PC-3 (cell line): ENCODE measurements at regions not wholly inside any gene's neighbourhood (a gene's known extent, or its start where the extent isn't known, plus 50 kb on each side); places are given as distances from the start of the nearest gene placed in this dataset.
"Not testable (repeated sequence)": the region's sequence is repeated elsewhere in the genome, so short reads cannot be mapped to it uniquely, and the experiment has no call there.

ENCODE experiments used
- EZH2phosphoT487 ChIP-seq: fragments of 300-600 bp; sonication (generic); IDR thresholded peaks from 2 replicates; pipeline ENCODE4 v1.6.1; 2018; ENCODE audit warnings: mild to moderate bottlenecking, antibody characterized with exemption, low read length, borderline replicate concordance
- TF ChIP-seq, protein P1 (sequence below): fragments of 300-600 bp; sonication (generic); conservative IDR thresholded peaks from 2 replicates; pipeline ENCODE4 v1.5.1; 2017; ENCODE audit warnings: antibody characterized with exemption, low read depth, mild to moderate bottlenecking, low read length

DNA sequence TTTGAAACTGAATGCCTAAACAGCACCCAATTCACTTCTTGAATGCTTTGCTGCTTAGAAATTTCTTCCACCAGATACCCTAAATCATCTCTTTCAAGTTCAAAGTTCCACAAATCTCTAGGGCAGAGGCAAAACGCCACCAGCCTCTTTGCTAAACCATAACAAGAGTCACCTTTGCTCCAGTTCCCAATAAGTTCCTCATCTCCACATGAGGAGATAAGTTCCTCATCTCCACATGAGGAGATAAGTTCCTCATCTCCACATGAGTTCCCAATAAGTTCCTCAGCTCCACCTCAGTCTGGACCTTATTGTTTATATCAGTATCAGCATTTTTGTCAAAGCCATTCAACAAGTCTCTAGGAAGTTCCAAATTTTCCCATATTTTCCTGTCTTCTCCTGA lies 123.9 kb upstream of the MEOX2 start:
- not testable (repeated sequence) for TF ChIP-seq EZH2phosphoT487
- TF ChIP-seq, protein P1, sequence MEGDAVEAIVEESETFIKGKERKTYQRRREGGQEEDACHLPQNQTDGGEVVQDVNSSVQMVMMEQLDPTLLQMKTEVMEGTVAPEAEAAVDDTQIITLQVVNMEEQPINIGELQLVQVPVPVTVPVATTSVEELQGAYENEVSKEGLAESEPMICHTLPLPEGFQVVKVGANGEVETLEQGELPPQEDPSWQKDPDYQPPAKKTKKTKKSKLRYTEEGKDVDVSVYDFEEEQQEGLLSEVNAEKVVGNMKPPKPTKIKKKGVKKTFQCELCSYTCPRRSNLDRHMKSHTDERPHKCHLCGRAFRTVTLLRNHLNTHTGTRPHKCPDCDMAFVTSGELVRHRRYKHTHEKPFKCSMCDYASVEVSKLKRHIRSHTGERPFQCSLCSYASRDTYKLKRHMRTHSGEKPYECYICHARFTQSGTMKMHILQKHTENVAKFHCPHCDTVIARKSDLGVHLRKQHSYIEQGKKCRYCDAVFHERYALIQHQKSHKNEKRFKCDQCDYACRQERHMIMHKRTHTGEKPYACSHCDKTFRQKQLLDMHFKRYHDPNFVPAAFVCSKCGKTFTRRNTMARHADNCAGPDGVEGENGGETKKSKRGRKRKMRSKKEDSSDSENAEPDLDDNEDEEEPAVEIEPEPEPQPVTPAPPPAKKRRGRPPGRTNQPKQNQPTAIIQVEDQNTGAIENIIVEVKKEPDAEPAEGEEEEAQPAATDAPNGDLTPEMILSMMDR, result not testable (repeated sequence)
